ENCODE measurements at regions not wholly inside any gene's neighbourhood (a gene's known extent, or its start where the extent isn't known, plus 50 kb on each side); places are given as distances from the start of the nearest gene placed in this dataset.

- TF ChIP-seq CTCF (IDR thresholded peaks at IDR 0.05), result no peak
- TF ChIP-seq POLR2A (IDR thresholded peaks at IDR 0.05), result no peak
Measured at GRCh38 chr11:112878033-112878601, 83.1 kb upstream of the NCAM1 start.
